CD4-positive, alpha-beta T cell treated with Interferon alpha-2 for 1 hour (primary cell): ENCODE measurements at regions not wholly inside any gene's neighbourhood (a gene's known extent, or its start where the extent isn't known, plus 50 kb on each side); places are given as distances from the start of the nearest gene placed in this dataset.

Experiments used
- DNase-seq, 2 donors: peaks; one replicate each; pipeline ENCODE4 v3.0.0-alpha.2; 2020 to 2022

DNA sequence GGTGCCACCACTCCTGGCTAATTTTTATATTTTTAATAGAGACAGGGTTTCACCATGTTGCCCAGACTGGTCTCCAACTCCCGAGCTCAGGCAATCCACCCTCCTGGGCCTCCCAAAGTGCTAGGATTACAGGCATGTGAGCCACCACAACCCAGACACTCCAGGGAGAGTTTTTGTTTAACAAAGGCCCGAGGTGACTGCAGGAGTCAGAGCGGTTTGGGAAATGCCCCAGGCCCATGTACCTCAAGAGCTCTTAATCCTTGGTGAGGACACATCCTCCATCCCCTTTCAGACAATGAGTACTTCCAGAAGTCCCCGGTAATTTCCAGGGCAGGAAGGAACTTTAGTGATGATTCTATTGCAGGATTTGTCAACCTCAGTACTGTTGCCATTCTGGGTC lies 176.0 kb downstream of the ESRRB start:
- DNase-seq, result no peak

DNA sequence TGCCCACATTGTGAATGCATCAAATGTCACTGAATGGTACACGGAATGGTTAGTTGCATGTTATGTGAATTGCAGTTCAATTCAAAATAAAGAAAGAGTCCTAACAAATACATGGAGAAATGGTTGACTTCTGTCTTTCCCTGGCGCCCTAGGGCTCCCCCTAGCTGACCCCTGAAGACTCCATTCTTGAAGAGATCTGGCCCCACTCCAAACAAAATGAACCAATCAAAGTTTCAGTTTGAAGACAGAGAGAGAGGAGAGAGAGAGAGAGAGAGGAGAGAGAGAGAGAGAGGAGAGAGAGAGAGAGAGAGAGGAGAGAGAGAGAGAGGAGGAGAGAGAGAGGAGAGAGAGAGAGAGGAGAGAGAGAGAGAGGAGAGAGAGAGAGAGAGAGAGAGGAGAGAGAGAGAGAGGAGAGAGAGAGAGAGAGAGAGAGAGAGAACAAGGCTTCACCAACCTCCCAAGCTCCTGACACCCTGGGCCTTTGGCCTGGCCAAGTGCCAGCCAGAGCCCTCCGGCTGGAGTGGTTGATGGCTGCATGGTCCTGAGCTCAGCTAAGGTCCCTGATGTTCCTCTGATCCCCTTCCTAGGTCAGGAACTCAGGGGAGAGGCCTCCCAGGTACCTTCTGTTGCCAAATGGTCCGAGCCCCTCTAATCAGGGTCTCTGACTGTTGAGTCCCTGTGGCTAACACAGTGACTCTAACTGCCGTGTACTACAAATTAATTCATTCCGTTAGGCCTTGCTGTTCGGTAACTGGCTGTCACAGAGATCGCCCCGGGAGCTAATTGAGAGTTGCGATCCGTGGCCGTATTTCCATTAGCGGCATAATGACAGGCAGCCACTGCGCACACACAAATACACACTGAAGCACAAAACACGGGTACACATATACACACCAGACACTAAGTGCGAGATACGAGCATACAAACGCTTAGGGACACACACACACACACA lies 188.8 kb downstream of the ESRRB start:
- DNase-seq, result no peak

DNA sequence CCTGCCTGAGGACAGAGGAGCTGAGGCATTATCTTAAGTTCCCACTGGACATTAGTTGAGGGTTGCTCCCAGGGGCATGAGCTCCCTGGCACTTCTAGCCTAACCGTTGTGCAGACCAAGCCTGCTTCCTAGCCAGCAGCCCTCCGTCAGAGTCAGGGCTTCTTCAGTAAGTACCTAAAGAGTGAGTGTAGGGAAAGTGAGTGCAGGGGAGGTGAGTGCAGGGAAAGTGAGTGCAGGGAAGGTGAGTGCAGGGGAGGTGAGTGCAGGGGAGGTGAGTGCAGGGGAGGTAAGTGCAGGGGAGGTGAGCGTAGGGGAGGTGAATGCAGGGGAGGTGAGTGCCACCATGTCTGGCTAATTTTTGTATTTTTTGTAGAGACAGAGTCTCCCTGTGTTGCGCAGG lies 190.5 kb downstream of the ESRRB start:
- no peak for DNase-seq

DNA sequence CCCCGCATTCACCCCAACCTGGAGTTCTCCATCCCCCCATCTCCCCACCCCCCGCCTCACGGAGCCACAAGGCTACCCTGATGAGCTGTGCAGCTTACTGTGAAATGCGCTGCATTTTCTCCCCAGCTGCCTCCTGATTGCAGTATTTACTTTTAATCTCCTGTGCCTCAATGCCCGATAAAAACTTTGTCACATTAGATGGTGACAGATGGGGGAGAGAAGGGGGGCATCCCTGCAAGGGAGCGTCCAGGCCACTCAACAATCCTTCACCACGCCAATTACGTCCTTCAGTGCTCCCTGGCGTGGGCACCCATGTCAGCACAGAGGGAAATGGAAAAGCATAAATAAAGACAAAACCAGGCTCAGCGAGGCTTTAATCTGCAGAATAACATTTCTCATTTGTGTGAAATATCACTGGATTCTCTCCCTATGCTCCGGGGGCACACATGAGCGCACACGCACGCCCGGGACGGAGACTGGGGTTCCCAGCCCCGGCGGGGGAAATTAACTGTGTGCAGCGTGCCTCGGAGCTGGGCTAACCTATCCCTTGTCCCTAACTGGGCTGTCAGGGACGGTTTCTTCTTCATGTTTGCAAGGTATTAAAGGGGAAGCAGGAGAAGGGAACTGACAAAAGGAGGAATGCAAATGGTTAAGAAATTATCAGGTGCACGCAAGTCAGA lies 186.7 kb upstream of the VASH1 start:
- no peak for DNase-seq

DNA sequence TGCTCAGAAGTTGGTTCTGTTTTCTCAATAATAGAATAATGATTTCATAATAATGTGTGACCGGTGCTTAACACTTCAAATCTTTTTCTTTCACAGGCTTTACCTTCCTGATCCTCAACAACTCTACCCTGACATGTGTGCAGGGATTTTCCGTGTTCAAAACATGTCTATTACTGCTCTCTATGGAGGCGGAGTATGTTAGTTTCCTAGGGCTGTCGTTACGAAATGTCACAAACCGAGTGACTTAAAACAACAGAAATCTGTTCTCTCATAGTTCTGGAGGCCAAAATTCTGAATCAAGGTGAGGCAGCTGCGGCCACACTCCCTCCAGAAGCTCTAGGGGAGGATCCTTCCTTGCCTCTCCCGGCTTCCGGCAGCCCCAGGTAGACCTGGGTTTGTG lies 186.2 kb upstream of the VASH1 start:
- no peak for DNase-seq

DNA sequence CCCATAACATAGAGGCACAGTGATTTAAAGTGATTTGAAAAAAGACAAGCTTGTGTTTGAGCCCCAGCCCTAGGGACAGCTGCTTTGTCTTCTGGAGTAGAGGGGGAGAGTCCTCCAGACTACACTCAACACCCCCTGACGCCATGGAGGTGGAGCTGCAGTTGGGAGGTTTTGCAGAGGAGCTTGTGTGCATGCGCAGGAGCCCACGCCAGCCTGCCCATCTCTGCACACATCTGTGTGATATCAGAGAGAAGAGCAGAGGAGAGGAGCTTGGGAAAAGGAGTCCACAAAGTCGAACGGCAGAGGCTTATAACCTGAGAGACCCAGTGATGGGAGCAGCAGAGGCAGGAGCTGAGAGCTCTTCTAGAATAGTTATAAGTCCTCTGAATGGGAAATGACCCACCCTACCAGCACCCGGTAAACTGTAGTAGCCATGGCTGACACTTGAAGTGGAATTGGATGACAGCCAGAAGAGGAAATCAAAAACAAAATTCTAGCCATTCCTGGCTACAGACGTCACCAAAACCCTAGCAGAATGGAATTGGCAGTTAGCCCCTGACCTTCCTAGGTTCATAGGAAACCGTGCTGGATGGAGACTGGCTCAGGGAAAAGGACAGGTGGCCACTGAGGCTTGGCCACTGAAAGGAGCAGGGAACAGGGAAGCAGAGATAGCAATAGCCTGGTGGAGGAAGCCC lies 185.1 kb upstream of the VASH1 start:
- no peak for DNase-seq

DNA sequence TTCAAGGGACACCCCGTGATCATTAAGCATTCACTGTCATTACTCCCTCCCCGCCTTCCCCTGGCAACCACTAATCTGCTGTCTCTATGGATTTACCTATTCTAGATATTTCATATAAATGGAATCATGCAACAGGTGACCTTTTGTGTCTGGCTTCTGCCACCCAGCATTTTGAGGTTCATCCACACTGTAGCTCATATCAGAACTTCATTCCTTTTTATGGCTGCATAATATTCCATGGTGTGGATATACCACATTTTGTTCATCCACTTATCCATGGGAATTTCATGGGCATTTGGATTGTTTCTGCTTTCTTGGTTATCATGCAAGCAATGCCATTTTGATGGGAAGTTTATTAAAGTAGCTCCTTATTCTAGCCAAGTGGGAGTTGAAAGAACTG lies 184.2 kb upstream of the VASH1 start:
- DNase-seq, result no peak

DNA sequence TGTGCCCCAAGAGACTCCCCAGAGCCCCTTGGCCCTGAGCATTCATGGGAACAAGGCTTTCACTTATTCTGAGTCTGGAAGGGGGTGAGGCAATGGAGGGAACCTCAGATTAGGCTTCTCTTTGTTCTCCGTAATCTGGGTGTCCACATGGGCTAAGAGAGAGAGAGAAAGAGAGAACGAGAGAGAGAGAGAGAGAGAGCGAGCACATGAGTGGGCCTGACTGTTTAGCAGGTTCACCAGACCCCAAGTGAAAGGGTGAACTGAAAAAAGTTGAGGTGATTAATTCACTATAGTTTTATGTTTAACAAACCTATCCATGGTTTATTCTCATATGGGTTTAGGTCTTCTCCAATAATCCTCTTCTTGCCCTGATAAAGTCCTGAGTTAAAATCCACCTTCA lies 183.4 kb upstream of the VASH1 start:
- no peak for DNase-seq

DNA sequence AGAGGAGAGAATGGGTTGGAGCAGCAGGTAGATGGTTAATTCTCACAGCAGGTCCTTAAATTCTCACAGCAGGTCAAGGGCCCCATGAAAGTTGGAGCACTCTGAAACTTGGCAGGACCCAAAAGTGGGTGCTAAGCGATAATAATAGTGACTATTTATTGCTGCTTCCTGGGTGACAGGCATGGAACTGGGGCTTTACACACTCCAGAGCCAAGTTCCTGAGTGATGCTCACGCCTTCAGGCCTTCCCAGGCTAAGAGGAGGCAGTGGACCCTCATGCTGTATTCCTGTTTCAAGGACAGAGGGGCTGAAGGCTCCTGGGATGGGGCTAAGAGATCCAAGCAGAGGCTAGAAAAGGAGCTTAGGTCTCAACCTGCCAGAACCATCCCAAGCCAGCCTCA lies 180.9 kb upstream of the VASH1 start:
- no peak for DNase-seq

DNA sequence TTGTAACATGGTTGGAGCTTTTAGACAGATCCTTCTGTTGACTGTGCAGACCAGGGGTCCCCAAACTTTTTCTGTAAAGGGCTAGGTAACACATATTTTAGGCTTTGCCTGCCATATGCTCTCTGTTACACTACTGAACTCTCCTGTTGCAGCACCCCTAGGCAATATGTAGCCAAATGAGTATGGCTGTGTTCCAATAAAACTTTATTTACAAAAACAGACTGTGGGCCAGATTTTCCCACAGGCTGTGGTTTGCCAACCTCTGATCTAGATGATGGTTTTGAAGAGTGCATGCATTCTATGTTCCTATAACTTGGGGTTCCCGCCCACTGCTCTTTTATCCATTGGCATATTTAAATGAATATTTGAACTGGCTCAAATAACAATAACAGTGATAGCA lies 180.3 kb upstream of the VASH1 start:
- DNase-seq, result no peak

DNA sequence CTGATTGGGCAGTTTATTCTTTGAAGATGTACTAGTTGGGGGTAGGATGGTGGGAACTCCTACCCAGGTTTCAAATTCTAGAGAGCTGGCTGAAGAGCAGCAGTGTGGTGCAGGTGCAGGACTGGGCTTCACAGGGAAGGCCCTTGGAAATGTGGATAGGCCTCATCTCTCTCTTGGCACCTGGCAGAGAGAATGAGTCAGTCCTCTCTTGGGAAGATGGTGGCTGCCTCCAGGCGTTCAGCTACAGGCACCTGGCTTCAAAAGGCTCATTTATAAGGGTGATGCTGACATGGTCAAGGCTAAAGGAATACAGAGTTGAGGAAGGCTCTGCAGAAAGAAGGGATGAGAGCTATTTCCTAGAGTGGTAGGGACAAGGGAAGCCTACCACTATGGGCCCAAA lies 179.7 kb upstream of the VASH1 start:
- no peak for DNase-seq

DNA sequence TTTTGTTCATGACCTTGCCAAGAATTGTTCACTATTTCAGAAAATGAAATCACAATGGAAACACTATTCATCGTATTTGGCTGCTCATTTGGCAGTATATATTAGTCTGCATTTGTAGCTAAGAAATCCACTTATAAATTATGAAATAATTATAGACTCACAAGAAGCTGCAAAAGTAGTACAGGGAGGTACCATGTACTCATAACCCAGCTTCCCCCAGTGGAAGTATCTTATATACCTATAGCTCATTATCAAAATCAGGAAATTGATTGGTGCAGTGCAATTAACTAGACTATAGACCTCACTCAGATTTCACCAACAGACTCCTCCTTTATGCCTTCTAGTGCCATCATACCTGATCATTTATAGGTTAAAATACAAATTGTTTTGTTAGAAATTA lies 178.8 kb upstream of the VASH1 start:
- no peak for DNase-seq

DNA sequence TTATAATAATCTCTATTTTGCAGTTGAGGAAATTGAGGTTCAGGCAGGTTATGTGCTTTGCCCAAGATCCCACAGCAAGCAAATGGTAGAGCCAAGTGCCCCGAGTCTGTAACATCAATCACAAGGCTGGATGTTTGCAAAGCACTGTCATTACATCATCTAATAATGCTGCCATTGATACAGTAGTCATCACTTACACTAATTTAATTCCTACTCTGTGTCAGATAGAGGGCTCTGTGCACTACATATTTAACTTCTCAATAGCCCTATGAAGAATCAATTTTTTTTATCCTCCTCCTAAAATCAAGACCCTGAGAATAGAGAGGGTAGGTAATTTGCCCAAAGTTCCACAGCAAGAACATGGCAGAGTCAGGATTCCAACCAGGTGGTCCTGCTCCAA lies 178.1 kb upstream of the VASH1 start:
- DNase-seq, result no peak

DNA sequence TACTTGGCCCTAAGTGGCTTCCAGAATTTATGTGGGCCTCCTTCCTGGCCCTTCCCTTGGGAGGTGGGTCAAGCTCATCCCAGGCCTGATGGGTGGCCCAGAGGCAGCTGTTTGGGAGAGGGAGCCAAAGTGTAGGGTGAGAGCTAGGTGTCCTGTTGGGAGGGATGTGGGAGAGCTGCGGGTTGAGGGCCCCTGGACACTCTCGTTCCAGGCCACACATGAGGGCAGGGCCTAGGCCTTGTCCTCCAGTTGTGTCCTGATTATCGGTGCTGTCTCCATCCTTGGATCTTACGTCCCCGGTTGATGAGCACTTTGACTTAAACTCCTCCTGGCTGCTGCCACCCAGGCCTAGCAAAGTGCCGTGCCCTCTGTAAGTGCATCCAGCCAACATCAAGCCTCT lies 177.5 kb upstream of the VASH1 start:
- DNase-seq, result no peak

DNA sequence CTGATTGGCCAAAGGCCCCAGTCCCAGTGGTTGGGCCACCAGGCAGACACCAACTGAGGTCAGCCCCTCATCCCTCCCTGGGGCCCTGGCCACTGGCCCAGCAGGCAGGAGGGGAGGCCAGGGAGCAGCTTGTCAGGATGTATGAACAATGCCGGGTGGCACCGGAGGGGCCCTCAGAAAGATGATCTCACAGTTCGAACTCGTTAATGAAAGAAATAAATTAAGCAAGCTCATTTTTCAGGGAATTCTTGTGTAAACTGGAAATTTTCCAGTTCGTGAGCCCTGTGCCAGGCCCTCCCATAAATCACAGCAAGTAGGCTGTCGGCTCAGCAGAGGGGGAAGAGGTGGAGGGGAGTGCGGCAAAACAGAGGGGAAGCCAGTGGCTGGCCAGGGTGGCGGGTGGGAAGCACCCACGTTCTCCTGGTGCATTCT lies 177.0 kb upstream of the VASH1 start:
- no peak for DNase-seq

DNA sequence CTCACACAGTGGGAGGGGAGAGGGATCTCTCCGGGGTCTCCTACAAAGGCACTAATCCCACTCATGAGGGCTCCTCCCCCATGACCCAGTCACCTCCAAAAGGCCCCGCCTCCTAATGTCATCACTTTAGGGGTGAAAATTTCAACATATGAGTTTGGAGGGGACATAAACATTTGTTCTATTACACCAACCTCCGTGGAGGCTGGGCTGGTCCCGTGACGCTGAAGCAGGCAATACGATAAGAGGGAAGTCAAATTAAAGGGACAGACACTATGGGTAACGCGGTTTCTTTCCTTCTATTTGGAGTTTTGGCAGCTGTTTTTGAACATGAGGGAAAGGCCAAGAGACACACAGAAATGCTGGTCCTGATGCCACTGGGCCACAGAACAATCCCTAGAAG lies 175.7 kb upstream of the VASH1 start:
- DNase-seq, result no peak

DNA sequence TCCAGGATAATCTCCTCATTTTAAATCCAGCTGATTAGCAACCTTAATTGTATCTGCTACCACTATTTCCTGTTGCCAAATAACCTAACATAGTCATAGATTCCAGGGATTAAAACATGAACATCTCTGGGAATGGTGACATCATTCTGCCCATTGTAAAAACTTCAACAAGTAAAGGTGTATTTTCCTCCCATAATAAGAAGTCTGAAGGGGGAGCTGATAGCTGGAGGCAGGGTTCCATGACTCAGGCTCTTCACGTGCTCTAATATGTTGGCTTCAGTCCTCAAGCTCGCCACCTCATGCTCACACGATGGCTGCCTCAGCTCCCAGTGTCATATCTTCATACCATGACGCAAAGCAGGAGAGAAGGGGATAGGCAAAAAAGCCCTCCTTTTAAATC lies 172.0 kb upstream of the VASH1 start:
- no peak for DNase-seq

DNA sequence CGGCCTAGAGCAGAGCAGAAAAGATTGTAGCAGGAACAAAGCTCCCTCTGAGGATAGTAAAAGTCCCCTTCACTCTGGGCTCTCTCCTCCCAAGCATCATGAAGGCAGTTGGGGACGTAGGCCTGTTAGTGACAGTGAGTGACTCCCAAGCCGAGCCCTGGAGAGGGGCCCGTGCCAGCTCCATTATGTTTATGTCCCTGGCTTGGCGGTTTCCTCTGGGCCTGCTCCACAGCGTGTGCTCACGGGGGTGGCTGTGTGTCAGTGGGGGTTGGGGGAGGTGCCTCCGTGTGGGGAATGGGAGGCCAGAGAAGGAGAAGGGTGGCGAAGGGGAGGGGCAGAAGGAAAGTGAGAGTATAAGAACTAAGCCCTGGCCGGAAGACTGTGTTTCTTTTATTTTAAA lies 170.0 kb upstream of the VASH1 start:
- DNase-seq, result no peak

DNA sequence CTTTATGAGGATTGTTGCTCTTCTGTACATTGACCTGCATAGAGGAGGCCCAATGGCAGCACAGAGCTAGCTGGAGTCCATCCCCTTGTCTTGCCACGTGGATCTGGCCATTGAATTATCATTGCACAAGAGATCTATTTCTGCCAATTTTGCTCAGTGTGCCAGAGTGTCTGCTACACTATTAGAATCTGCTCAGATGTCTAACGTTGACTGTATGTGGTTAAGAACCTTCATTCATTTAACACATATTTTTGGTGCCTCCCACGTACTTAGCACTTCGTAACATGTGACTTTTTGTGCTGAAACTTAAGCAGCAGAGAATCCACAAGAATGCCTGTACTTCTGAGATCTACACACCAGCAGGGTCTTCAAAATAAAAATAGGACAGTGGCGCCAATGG lies 166.0 kb upstream of the VASH1 start:
- DNase-seq, result no peak

DNA sequence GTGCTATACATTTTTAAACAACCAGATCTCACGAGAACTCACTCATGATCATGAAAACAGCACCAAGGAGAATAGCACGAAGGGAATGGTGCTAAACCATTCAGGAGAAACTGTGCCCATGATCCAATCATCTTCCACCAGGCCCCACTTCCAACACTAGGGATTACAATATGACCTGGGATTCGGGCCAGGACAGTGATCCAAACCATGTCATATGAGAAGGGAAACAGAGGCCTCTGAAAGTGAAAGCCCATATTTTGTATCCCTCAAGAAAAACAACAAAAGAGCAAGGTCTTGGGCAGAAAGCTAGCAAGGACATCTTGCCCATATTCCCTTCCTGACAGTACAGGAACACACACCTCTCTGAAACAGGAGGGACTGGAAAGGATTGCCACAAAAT lies 163.9 kb upstream of the VASH1 start:
- no peak for DNase-seq

DNA sequence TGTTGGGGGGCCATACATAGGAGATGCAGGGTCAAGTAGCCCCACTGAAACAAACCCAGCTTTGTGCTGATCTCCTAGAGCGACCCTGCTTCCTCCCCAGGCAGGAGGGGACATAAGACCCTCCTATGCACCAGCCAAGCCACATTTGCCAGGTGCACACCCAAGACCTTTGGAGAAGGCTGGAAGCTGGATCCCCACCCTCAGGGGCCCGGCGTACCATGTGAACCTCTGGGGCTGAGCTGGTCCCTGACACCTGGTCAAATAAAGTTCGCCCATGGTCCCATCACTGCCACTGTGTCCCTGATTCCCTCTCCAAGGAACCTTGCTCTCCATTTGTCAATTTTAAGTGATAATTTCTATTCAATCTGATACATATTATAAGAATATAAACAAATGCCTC lies 162.1 kb upstream of the VASH1 start:
- no peak for DNase-seq

DNA sequence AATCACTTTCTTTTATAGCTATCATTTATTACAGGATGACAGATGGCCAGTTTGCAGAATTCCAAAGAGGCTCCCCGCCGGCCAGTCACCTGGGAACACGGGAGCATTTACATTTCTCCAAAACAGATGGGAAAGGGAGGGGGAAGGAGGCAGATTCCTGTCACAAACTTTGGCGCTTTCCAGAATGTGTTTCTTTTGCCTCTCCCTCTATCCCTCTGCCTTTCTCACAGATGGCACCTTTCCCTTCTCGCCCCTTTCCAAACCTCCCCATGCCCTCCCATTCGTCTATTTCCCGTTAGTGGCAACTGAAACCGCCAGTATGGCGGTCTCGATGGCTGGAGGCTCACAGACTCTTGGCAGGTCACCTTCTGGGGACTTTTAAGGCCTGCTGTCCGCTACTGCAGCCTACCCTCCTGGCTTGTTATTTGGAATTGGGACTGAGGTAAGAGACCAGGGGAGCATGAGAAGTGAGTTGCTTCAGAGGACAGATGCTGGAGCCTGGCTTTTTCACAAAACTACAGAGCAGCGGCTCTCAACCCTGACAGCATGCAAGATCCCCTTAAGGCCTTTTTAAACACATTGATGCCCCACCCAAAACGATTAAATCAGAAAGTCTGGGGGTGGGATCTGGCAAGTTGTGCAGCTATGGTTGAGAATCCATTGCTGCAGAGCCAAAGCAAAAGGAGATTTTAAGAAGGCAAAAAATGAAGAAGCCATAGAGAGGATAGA lies 161.5 kb upstream of the VASH1 start:
- no peak for DNase-seq

DNA sequence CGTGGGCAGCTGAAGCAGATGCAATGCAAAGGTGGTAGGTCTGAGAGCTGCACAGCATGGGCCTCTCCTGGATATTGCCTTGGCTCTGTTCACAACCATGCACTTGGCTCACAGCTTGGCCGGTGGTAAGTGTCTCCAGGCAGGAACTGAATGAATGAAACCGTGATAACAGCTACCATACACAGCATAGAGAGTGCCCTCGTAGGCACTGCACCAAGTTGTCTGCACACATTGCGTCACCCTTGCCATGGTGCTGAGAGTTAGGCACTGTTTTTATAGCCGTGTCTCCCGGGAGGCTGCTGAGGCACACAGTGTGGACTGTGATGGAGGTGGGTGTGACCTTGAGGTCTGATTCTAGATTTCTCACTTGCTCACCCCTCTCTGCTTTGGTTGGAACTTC lies 157.6 kb upstream of the VASH1 start:
- no peak for DNase-seq
